Lower lobe of right lung (tissue), 2 donors: ENCODE measurements at regions not wholly inside any gene's neighbourhood (a gene's known extent, or its start where the extent isn't known, plus 50 kb on each side); places are given as distances from the start of the nearest gene placed in this dataset.

Source experiments
- ATAC-seq, 2 donors: fragments of 200-7000 bp; cut with Tn5 transposase; one replicate each; pipeline ENCODE4 v1.9.1; 2020 to 2022; ENCODE audit warnings: mild to moderate bottlenecking in 2 of 2, moderate library complexity in 2 of 2
- DNase-seq: peaks from one replicate; pipeline ENCODE4 v3.0.0-alpha.2; 2020
- H3K27ac ChIP-seq: fragments of 200-600 bp; one replicate; pipeline ENCODE4 v1.8.0; 2022
- H3K27me3 ChIP-seq: fragments of 200-600 bp; one replicate; pipeline ENCODE4 v1.8.0; 2022; ENCODE audit warnings: low read depth
- H3K36me3 ChIP-seq: fragments of 200-600 bp; one replicate; pipeline ENCODE4 v1.8.0; 2022; ENCODE audit warnings: mild to moderate bottlenecking
- H3K4me1 ChIP-seq: fragments of 200-600 bp; one replicate; pipeline ENCODE4 v1.8.0; 2022
- H3K4me3 ChIP-seq: fragments of 200-600 bp; one replicate; pipeline ENCODE4 v1.8.0; 2022; ENCODE audit warnings: mild to moderate bottlenecking
- H3K9me3 ChIP-seq: fragments of 200-600 bp; one replicate; pipeline ENCODE4 v1.8.0; 2022
- CTCF ChIP-seq: fragments of 200-600 bp; IDR thresholded peaks from one replicate; pipeline ENCODE4 v1.8.0; 2022; ENCODE audit warnings: antibody characterized with exemption, mild to moderate bottlenecking
- intact Hi-C: fragments of 100-400 bp; cut with DNase I; formaldehyde crosslinking; loops from one replicate; pipeline ENCODE4 v1.11.0; 2022
- donor health status: DM: no; HTN: yes; CAD: no; lungs with severe emphysema.

- no peak overlapping the region for H3K27ac ChIP-seq
- intact Hi-C loops: no loop called here
- no peak for DNase-seq
- no peaks in the 10 kb centered on the region for H3K36me3 ChIP-seq
- H3K4me3 ChIP-seq: no peak overlapping the region
- TF ChIP-seq CTCF: no peak
- ATAC-seq: no peak
- H3K9me3 ChIP-seq: no peaks in the 10 kb centered on the region
- H3K4me1 ChIP-seq: no peaks in the 10 kb centered on the region
- H3K27me3 ChIP-seq: peaks cover 5% of the 10 kb centered on the region
These were observed 99.8 kb upstream of the YPEL5 start for GRCh38 chr2:30046979-30047378.

- Histone ChIP-seq H3K9me3 (no peaks in the 10 kb centered on the region), H3K4me3 (no peak overlapping the region), H3K27me3 (peaks cover 5% of the 10 kb centered on the region), H3K4me1 (no peaks in the 10 kb centered on the region), H3K36me3 (no peaks in the 10 kb centered on the region), H3K27ac (no peak overlapping the region)
- TF ChIP-seq CTCF: no peak
- peak in 1 of 2 donors; percentile 47 for ATAC-seq
- intact Hi-C loops: no loop called here
- no peak for DNase-seq
These were observed 98.1 kb upstream of the YPEL5 start for GRCh38 chr2:30048636-30049175.

DNA sequence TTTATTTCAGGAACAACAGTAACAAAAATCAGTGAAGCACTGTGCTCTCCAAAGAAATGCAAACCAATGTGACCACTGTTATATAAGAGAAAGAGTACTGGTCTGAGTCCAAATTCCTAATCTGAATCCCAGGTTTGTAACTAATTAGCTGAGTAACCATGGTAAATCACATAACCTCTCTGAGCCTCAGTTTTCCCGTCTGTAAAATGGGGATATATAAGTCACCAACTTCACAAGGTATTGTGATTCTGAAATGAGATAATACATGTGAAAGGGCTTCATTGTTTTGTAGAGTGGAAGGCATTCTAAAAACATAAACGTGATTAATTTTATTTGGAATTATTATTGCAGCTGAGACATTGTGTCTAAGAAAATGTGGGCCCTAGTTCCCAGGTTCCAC lies 91.3 kb upstream of the YPEL5 start:
- no peak overlapping the region for H3K4me3 ChIP-seq
- no peak for DNase-seq
- H3K4me1 ChIP-seq: no peaks in the 10 kb centered on the region
- H3K27me3 ChIP-seq: no peaks in the 10 kb centered on the region
- no peaks in the 10 kb centered on the region for H3K36me3 ChIP-seq
- intact Hi-C loops: no loop called here
- ATAC-seq: no peak
- no peak overlapping the region for H3K27ac ChIP-seq
- no peaks in the 10 kb centered on the region for H3K9me3 ChIP-seq
- TF ChIP-seq CTCF: no peak

GRCh38 chr2:30060562-30060961 lies 86.2 kb upstream of the YPEL5 start:
- Histone ChIP-seq H3K9me3 (peaks cover 5% of the 10 kb centered on the region), H3K4me3 (no peak overlapping the region), H3K4me1 (no peaks in the 10 kb centered on the region), H3K36me3 (no peaks in the 10 kb centered on the region), H3K27ac (no peak overlapping the region), H3K27me3 (no peaks in the 10 kb centered on the region)
- TF ChIP-seq CTCF: no peak
- no peak for DNase-seq
- ATAC-seq: no peak
- intact Hi-C loops: no loop called here

- Histone ChIP-seq H3K4me3 (no peak overlapping the region), H3K36me3 (no peaks in the 10 kb centered on the region), H3K27me3 (no peaks in the 10 kb centered on the region), H3K9me3 (peaks cover 17% of the 10 kb centered on the region), H3K4me1 (no peaks in the 10 kb centered on the region), H3K27ac (no peak overlapping the region)
- TF ChIP-seq CTCF: no peak
- DNase-seq (no peak), ATAC-seq (no peak)
- intact Hi-C loops: no loop called here
These were observed 78.7 kb upstream of the YPEL5 start for GRCh38 chr2:30068067-30068466.
